Adipocyte (in vitro differentiated cells): ENCODE measurements at regions not wholly inside any gene's neighbourhood (a gene's known extent, or its start where the extent isn't known, plus 50 kb on each side); places are given as distances from the start of the nearest gene placed in this dataset.

Experiments used
- DNase-seq: peaks from one replicate; pipeline ENCODE4 v3.0.0-alpha.2; 2015; ENCODE audit warnings: low read depth
- H3K27me3 ChIP-seq: replicated peaks from 2 replicates; pipeline ENCODE4 v1.7.0; 2013; ENCODE audit warnings: mild to moderate bottlenecking, low read length, moderate library complexity; ENCODE audit not compliant: control insufficient read depth, insufficient read depth
- H3K36me3 ChIP-seq: 2 replicates; pipeline ENCODE4 v1.7.0; 2013; ENCODE audit warnings: low read length, mild to moderate bottlenecking, moderate library complexity; ENCODE audit not compliant: control insufficient read depth, insufficient read depth, severe bottlenecking
- H3K4me1 ChIP-seq: 2 replicates; pipeline ENCODE4 v1.7.0; 2013; ENCODE audit warnings: mild to moderate bottlenecking, low read length, moderate library complexity; ENCODE audit not compliant: control insufficient read depth, insufficient read depth
- H3K4me3 ChIP-seq: 2 replicates; pipeline ENCODE4 v1.7.0; 2013; ENCODE audit warnings: mild to moderate bottlenecking, low read length, moderate library complexity
- H3K9ac ChIP-seq: 2 replicates; pipeline ENCODE4 v1.7.0; 2013; ENCODE audit warnings: mild to moderate bottlenecking, low read length, moderate library complexity
- H3K9me3 ChIP-seq: 2 replicates; pipeline ENCODE4 v1.7.0; 2013; ENCODE audit warnings: mild to moderate bottlenecking, low read length, moderate library complexity; ENCODE audit not compliant: control insufficient read depth

GRCh38 chr21:14321042-14321441 lies 61.9 kb downstream of the HSPA13 start:
- H3K9ac ChIP-seq, result no peak overlapping the region
- no peaks in the 10 kb centered on the region for H3K9me3 ChIP-seq
- no peaks in the 10 kb centered on the region for H3K4me1 ChIP-seq
- DNase-seq, result no peak
- H3K4me3 ChIP-seq, result no peak overlapping the region
- H3K36me3 ChIP-seq, result no peaks in the 10 kb centered on the region
- H3K27me3 ChIP-seq, result no peaks in the 10 kb centered on the region

- Histone ChIP-seq H3K4me1 (no peaks in the 10 kb centered on the region), H3K9me3 (no peaks in the 10 kb centered on the region), H3K27me3 (no peaks in the 10 kb centered on the region), H3K36me3 (no peaks in the 10 kb centered on the region), H3K4me3 (no peak overlapping the region), H3K9ac (no peak overlapping the region)
- DNase-seq, result no peak
Measured at GRCh38 chr21:14319805-14320204, 63.1 kb downstream of the HSPA13 start.

- H3K4me1 ChIP-seq, result no peaks in the 10 kb centered on the region
- H3K9ac ChIP-seq, result no peak overlapping the region
- H3K27me3 ChIP-seq, result no peaks in the 10 kb centered on the region
- no peaks in the 10 kb centered on the region for H3K36me3 ChIP-seq
- H3K4me3 ChIP-seq, result no peak overlapping the region
- no peaks in the 10 kb centered on the region for H3K9me3 ChIP-seq
- no peak for DNase-seq
Measured at GRCh38 chr21:14318578-14318977, 64.4 kb downstream of the HSPA13 start.

GRCh38 chr21:14317507-14317906 lies 65.4 kb downstream of the HSPA13 start:
- no peaks in the 10 kb centered on the region for H3K9me3 ChIP-seq
- H3K4me1 ChIP-seq, result no peaks in the 10 kb centered on the region
- H3K9ac ChIP-seq, result no peak overlapping the region
- no peak overlapping the region for H3K4me3 ChIP-seq
- DNase-seq, result no peak
- no peaks in the 10 kb centered on the region for H3K27me3 ChIP-seq
- H3K36me3 ChIP-seq, result no peaks in the 10 kb centered on the region

GRCh38 chr21:14313300-14313699 lies 69.6 kb downstream of the HSPA13 start:
- H3K9ac ChIP-seq, result no peak overlapping the region

GRCh38 chr21:14312871-14313270 lies 70.1 kb downstream of the HSPA13 start:
- Histone ChIP-seq H3K36me3 (no peaks in the 10 kb centered on the region), H3K4me3 (no peak overlapping the region), H3K9me3 (no peaks in the 10 kb centered on the region), H3K4me1 (no peaks in the 10 kb centered on the region), H3K9ac (no peak overlapping the region), H3K27me3 (no peaks in the 10 kb centered on the region)
- no peak for DNase-seq

More at GRCh38 chr21:14313300-14313699, 69.6 kb downstream of the HSPA13 start:
- Histone ChIP-seq H3K4me1 (no peaks in the 10 kb centered on the region), H3K4me3 (no peak overlapping the region), H3K27me3 (no peaks in the 10 kb centered on the region), H3K9me3 (no peaks in the 10 kb centered on the region), H3K36me3 (no peaks in the 10 kb centered on the region)
- DNase-seq, result no peak

- H3K9me3 ChIP-seq, result no peaks in the 10 kb centered on the region
- no peaks in the 10 kb centered on the region for H3K36me3 ChIP-seq
- H3K4me3 ChIP-seq, result no peak overlapping the region
- H3K4me1 ChIP-seq, result no peaks in the 10 kb centered on the region
- DNase-seq, result no peak
- H3K9ac ChIP-seq, result no peak overlapping the region
- no peaks in the 10 kb centered on the region for H3K27me3 ChIP-seq
Measured at GRCh38 chr21:14308234-14308633, 74.7 kb downstream of the HSPA13 start.

GRCh38 chr21:14306126-14306907 lies 76.6 kb downstream of the HSPA13 start:
- no peaks in the 10 kb centered on the region for H3K27me3 ChIP-seq
- H3K4me1 ChIP-seq, result no peaks in the 10 kb centered on the region
- no peaks in the 10 kb centered on the region for H3K9me3 ChIP-seq
- no peaks in the 10 kb centered on the region for H3K36me3 ChIP-seq
- no peak overlapping the region for H3K9ac ChIP-seq
- no peak overlapping the region for H3K4me3 ChIP-seq
- peak; percentile 44 for DNase-seq

GRCh38 chr21:14303731-14304488 lies 79.0 kb downstream of the HSPA13 start:
- Histone ChIP-seq H3K36me3 (no peaks in the 10 kb centered on the region), H3K4me3 (no peak overlapping the region), H3K4me1 (no peaks in the 10 kb centered on the region), H3K27me3 (no peaks in the 10 kb centered on the region), H3K9ac (no peak overlapping the region), H3K9me3 (no peaks in the 10 kb centered on the region)
- no peak for DNase-seq

GRCh38 chr21:14300074-14300473 lies 82.9 kb downstream of the HSPA13 start:
- H3K36me3 ChIP-seq, result no peaks in the 10 kb centered on the region
- no peak for DNase-seq
- no peaks in the 10 kb centered on the region for H3K27me3 ChIP-seq
- no peaks in the 10 kb centered on the region for H3K4me1 ChIP-seq
- no peak overlapping the region for H3K4me3 ChIP-seq
- no peaks in the 10 kb centered on the region for H3K9me3 ChIP-seq
- no peak overlapping the region for H3K9ac ChIP-seq

GRCh38 chr21:14290576-14290975 lies 74.6 kb downstream of the RBM11 start:
- H3K9me3 ChIP-seq, result no peaks in the 10 kb centered on the region
- no peak overlapping the region for H3K9ac ChIP-seq
- H3K27me3 ChIP-seq, result no peaks in the 10 kb centered on the region
- no peak overlapping the region for H3K4me3 ChIP-seq
- no peaks in the 10 kb centered on the region for H3K36me3 ChIP-seq
- peaks cover 1% of the 10 kb centered on the region for H3K4me1 ChIP-seq
- DNase-seq, result no peak
